Esophagus squamous epithelium (tissue), 5 donors: ENCODE measurements at regions not wholly inside any gene's neighbourhood (a gene's known extent, or its start where the extent isn't known, plus 50 kb on each side); places are given as distances from the start of the nearest gene placed in this dataset.

Source experiments
- DNase-seq: peaks from one replicate; lab custom pipeline; 2025; lab: John Stamatoyannopoulos, UW
- H3K27ac ChIP-seq, 4 donors: fragments of 200-600 bp; sonication (generic); one replicate each; pipeline ENCODE4 v1.5.1; 2016 to 2019; ENCODE audit warnings: mild to moderate bottlenecking in 1 of 4
- H3K27me3 ChIP-seq, 4 donors: fragments of 200-600 bp; sonication (generic); 1 replicate in 3 of 4; 2 replicates in 1 of 4; pipeline versions ENCODE4 v1.5.1 to v1.6.0; 2017 to 2021; ENCODE audit warnings: antibody characterized with exemption in 1 of 4
- H3K36me3 ChIP-seq, 3 donors: fragments of 200-600 bp; sonication (generic); one replicate each; pipeline ENCODE4 v1.5.1; 2016 to 2019
- H3K4me1 ChIP-seq, 3 donors: fragments of 200-600 bp; sonication (generic); one replicate each; pipeline ENCODE4 v1.5.1; 2017 to 2019
- H3K4me3 ChIP-seq, 4 donors: fragments of 200-600 bp; sonication (generic); 1 replicate in 3 of 4; 2 replicates in 1 of 4; pipeline ENCODE4 v1.5.1; 2016 to 2019; ENCODE audit warnings: mild to moderate bottlenecking in 2 of 4, moderate library complexity in 1 of 4
- H3K9me3 ChIP-seq, 3 donors: fragments of 200-600 bp; sonication (generic); one replicate each; pipeline ENCODE4 v1.5.1; 2016 to 2019
- CTCF ChIP-seq, 6 experiments: fragments of 450-650 bp in 4 of 6; fragments of 200-600 bp in 2 of 6; sonication (generic) in 2 of 6; IDR thresholded peaks; one replicate each; pipeline ENCODE4 v1.5.1; 2016 to 2019; ENCODE audit warnings: antibody characterized with exemption in 6 of 6, mild to moderate bottlenecking in 4 of 6, moderate library complexity in 4 of 6
- POLR2A ChIP-seq, 4 donors: fragments of 450-650 bp; IDR thresholded peaks; one replicate each; pipeline ENCODE4 v1.6.1; 2017; ENCODE audit warnings: antibody characterized with exemption in 4 of 4, mild to moderate bottlenecking in 4 of 4, moderate library complexity in 3 of 4
- WGBS, 2 donors: methylation state at CpG; one replicate each; pipeline ENCODE4 v1.1.5; 2018; 5-methylcytosine and 5-hydroxymethylcytosine counted together
- intact Hi-C: fragments of 100-400 bp; cut with DNase I; formaldehyde crosslinking; loops from one replicate; pipeline ENCODE4 v1.15.0; 2022
- donor health status: DM: yes; HTN: yes; CAD: no.

- no peaks in the 10 kb centered on the region for H3K9me3 ChIP-seq
- intact Hi-C loops, result no loop called here
- no peaks in the 10 kb centered on the region for H3K36me3 ChIP-seq
- no peaks in the 10 kb centered on the region for H3K4me1 ChIP-seq
- H3K27me3 ChIP-seq, result no peaks in the 10 kb centered on the region
- TF ChIP-seq POLR2A (IDR thresholded peaks at IDR 0.05), result no peak
- no peak for TF ChIP-seq CTCF (IDR thresholded peaks at IDR 0.05)
- no peak overlapping the region for H3K27ac ChIP-seq
- H3K4me3 ChIP-seq, result no peak overlapping the region
- DNase-seq, result no peak
Measured at GRCh38 chr14:28695109-28695508, 71.5 kb upstream of the FOXG1 start.

- intact Hi-C loops, result no loop called here
- Histone ChIP-seq H3K9me3 (no peaks in the 10 kb centered on the region), H3K4me3 (no peak overlapping the region), H3K27me3 (no peaks in the 10 kb centered on the region), H3K27ac (no peak overlapping the region), H3K4me1 (no peaks in the 10 kb centered on the region), H3K36me3 (no peaks in the 10 kb centered on the region)
- DNase-seq, result no peak
- 75 to 80% methylated on average over 2 of the region's 2 CpGs for whole genome bisulfite sequencing, 2 donors
- no peak for TF ChIP-seq CTCF (IDR thresholded peaks at IDR 0.05)
- no peak for TF ChIP-seq POLR2A (IDR thresholded peaks at IDR 0.05)
Measured at GRCh38 chr14:28701733-28702132, 64.9 kb upstream of the FOXG1 start.

- H3K4me3 ChIP-seq, result no peak overlapping the region
- no peak overlapping the region for H3K27ac ChIP-seq
- H3K36me3 ChIP-seq, result no peaks in the 10 kb centered on the region
- no peaks in the 10 kb centered on the region for H3K9me3 ChIP-seq
- H3K4me1 ChIP-seq, result no peaks in the 10 kb centered on the region
- DNase-seq, result no peak
- no peaks in the 10 kb centered on the region for H3K27me3 ChIP-seq
- intact Hi-C loops, result no loop called here
- 69 to 81% methylated on average over 4 of the region's 4 CpGs for WGBS, 2 donors
- no peak for TF ChIP-seq CTCF (IDR thresholded peaks at IDR 0.05)
- TF ChIP-seq POLR2A (IDR thresholded peaks at IDR 0.05), result no peak
Measured at GRCh38 chr14:28703482-28703881, 63.1 kb upstream of the FOXG1 start.

- H3K36me3 ChIP-seq, result no peaks in the 10 kb centered on the region
- no peaks in the 10 kb centered on the region for H3K4me1 ChIP-seq
- H3K27me3 ChIP-seq, result no peaks in the 10 kb centered on the region
- no peak for TF ChIP-seq CTCF (IDR thresholded peaks at IDR 0.05)
- TF ChIP-seq POLR2A (IDR thresholded peaks at IDR 0.05), result no peak
- intact Hi-C loops, result no loop called here
- DNase-seq, result no peak
- H3K4me3 ChIP-seq, result no peak overlapping the region
- no peaks in the 10 kb centered on the region for H3K9me3 ChIP-seq
- no peak overlapping the region for H3K27ac ChIP-seq
Measured at GRCh38 chr14:28704153-28704552, 62.4 kb upstream of the FOXG1 start.

- Histone ChIP-seq H3K27me3 (no peaks in the 10 kb centered on the region), H3K4me3 (no peak overlapping the region), H3K27ac (no peak overlapping the region), H3K4me1 (no peaks in the 10 kb centered on the region), H3K36me3 (no peaks in the 10 kb centered on the region), H3K9me3 (no peaks in the 10 kb centered on the region)
- TF ChIP-seq POLR2A (IDR thresholded peaks at IDR 0.05) (no peak), CTCF (IDR thresholded peaks at IDR 0.05) (no peak)
- WGBS, 2 donors, result 46% methylated on average over 2 of the region's 2 CpGs
- intact Hi-C loops, result no loop called here
- no peak for DNase-seq
Measured at GRCh38 chr14:28707814-28708213, 58.8 kb upstream of the FOXG1 start.
